ENCODE measurements at regions not wholly inside any gene's neighbourhood (a gene's known extent, or its start where the extent isn't known, plus 50 kb on each side); places are given as distances from the start of the nearest gene placed in this dataset.

DNA sequence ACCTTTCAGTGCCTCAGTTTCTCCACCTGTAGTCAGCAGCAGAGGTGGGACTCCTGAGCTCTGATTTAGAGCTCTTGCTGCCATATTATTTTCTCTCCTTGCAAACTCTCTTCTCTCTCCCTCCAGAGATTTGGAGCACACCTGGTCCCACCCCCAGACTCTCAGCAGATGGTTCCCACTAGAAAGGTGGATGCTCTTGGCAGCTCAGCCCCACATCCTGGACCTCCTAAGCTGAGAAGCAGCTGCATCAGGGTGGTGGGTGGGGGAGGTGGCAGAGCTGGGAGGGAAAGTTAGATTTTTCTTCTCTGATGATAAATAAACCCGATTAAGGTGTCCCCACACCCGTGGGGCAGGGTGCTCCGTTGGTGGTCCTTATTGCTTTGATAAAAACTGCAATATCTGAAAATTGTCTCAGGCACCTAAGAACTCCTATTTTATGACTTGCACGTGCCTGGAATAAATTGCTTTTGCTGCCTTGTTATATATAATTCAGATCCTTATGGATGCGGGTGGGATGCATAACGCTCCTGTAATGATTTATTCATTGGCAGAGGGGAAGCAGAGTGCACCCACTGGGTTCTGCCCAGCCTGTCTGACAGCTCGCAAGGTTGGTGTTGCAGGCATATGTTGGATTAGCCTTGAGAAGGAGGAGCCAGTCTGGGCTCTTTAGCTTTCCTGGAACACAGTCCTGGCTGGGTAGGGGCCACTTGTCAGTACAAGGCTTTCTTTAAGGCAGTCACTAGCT is 214.2 kb downstream of the SUDS3 start:
- no peak for DNase-seq (ENCODE audit: low read depth, low spot score)
- H3K4me3 ChIP-seq (ENCODE audit: low read length) = no peak overlapping the region

DNA sequence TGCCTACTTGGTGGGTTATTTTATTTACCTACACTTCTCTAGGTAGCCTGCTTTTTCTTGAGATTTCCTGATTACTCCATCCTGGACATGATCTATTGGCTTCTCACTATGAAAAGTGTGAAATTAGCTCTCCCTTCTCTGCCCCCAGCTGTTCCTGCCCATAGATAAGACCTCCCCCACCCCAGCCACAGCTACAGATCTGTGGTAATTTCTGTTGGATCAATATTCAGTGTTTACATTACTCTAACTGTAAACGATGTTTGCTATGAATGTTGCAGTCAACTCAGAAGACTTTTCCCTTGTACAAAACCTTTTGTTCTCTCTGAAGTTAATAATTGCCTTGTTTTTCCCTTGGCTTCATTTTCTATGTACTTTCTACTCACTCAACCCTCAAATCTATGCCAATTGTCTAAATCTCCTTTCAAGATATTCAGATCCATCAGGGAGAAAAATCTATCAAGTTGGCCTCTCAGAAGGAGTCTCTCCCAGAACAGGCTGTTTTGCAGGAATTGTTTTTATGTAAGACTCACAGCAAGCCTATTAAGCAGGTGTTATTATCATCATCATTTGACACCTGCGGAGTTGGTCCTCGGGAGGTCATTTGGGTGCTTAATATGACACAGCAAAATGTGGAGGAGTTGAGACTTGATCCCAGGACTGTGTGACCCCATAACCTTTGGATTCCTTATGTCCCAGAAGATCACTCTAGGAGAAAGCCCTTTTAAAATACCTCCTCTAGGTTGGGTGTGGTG is 227.4 kb downstream of the SUDS3 start:
- no peak overlapping the region for H3K4me3 ChIP-seq (ENCODE audit: low read length)
- no peak for DNase-seq (ENCODE audit: low read depth, low spot score)

DNA sequence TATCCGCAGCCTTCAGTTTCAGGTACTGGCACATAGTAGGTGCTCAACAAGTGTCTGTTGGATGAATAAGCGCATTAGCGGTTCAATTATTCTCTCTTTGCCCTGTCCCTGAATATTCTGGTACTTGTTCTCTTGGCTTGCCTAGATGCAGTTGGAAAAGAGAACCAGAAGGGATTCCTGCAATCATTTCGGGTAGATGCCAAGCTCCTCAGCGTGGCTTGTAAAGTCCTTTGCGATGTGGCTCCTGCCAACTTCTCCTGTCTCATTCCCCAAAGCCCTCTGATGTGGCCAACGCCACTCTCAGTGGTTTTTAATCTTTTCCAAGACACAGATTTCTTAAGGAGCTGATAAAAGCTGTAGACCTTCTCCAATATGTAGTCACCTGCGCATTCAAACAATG is 230.3 kb downstream of the SUDS3 start:
- no peak overlapping the region for H3K4me3 ChIP-seq (ENCODE audit: low read length)
- DNase-seq (ENCODE audit: low read depth, low spot score) = no peak

- no peak overlapping the region for H3K4me3 ChIP-seq (ENCODE audit: low read length)
- no peak for DNase-seq (ENCODE audit: low read depth, low spot score)
Measured at GRCh38 chr12:118607831-118608230, 231.5 kb downstream of the SUDS3 start.

GRCh38 chr12:118608770-118609344 is 232.5 kb downstream of the SUDS3 start:
- no peak overlapping the region for H3K4me3 ChIP-seq (ENCODE audit: low read length)
- DNase-seq (ENCODE audit: low read depth, low spot score) = no peak

- no peak for DNase-seq (ENCODE audit: low read depth, low spot score)
- no peak overlapping the region for H3K4me3 ChIP-seq (ENCODE audit: low read length)
Measured at GRCh38 chr12:118611295-118611694, 234.9 kb downstream of the SUDS3 start.

DNA sequence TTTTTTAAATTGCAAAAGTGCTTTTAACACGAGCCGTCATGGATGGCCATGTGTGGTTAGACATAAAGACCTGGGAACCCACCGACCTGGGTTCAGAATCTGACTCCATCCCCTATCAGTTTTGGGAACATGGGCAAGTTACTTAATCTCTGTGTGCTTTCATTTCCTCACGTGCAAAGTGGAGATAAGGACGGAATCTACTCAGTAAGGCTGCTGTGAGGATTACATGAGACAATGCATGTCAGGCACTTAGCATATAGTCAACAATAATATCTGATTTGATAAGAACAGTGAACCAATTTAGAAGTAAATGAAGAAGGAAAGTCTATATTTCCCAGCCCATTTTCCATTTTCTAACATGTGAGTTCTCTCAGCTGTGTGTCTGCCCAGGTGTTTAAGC is 235.4 kb downstream of the SUDS3 start:
- DNase-seq (ENCODE audit: low read depth, low spot score) = no peak
- H3K4me3 ChIP-seq (ENCODE audit: low read length) = no peak overlapping the region

DNA sequence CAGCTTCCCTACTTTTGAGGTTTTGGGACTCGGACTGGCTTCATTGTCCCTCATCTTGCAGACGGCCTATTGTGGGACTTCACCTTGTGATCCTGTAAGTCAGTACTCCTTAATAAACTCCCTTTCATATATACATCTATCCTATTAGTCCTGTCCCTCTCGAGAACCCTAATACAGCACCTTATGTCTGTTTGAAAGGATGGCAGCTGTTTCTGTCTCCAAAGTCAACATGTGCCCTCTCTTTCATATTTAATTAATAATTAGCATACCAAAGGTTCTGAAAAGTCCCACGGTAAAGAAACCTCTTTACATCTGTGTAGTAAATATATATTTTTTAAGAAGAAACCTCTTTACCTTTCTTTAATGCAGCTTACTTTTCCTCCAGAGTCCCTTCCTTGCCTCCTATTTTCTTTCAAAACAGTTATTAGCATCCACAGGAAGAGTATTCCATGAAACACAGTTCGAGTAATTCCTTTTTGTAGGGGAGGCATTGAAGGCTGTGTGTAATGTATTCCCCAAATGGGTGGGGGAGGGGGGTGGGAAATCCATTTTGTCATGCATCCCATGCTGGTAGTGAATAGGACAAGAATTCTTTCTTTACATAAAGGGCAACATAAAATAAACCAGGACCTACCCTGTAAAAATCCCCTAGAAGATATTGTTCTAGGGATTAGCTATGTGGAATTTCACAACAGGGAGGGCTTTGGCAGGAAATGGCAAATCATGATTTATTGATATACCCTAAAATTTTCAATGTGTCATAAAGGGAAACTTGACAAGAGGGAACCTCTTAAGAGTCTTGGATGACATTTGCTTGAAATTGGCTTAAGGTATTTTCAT is 241.5 kb downstream of the SUDS3 start:
- H3K4me3 ChIP-seq (ENCODE audit: low read length) = no peak overlapping the region
- DNase-seq (ENCODE audit: low read depth, low spot score) = no peak

DNA sequence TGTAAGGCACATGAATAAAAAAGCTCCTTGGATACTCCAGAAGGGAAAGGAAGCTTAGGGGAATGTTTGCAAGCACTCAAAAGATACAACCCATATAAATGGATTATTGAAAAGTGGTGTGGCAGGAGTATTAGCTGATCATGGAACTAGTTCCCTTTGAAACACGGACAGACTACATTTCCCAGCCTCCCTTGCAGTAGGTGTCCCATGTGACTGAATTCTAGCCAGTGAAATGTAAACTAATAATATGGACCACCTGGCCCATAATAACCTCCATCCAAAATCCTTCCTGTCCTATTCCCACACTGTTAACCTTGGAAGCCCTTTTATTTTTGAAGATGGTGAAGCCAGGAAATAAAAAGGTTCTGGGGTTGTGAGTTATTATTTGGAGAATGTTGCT is 242.3 kb downstream of the SUDS3 start:
- DNase-seq (ENCODE audit: low read depth, low spot score) = no peak
- H3K4me3 ChIP-seq (ENCODE audit: low read length) = no peak overlapping the region

- DNase-seq (ENCODE audit: low read depth, low spot score) = no peak
- H3K4me3 ChIP-seq (ENCODE audit: low read length) = no peak overlapping the region
Measured at GRCh38 chr12:118625050-118625675, 248.8 kb downstream of the SUDS3 start.

GRCh38 chr12:118633071-118633470 is 256.7 kb downstream of the SUDS3 start:
- H3K4me3 ChIP-seq (ENCODE audit: low read length) = no peak overlapping the region
- peak; percentile 10 for DNase-seq (ENCODE audit: low read depth, low spot score)

DNA sequence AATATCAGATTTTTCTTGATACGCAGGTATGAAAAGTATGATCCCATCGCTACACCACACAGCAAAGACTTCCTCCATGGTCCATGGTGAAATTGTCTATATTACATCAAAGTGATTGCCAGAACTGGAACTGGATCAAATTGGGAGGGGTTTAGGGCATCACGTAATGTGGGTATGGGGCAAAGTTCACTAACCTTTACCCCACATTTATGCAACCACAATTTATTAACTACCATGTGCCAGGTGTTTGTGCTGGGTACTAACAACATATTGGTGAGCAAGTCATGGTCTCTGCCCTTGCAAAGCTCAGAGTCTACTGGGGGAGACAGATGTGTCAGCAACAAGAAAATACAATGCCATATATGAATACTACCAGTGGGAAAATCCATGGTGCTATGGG is 258.9 kb downstream of the SUDS3 start:
- no peak for DNase-seq (ENCODE audit: low read depth, low spot score)
- H3K4me3 ChIP-seq (ENCODE audit: low read length) = no peak overlapping the region

DNA sequence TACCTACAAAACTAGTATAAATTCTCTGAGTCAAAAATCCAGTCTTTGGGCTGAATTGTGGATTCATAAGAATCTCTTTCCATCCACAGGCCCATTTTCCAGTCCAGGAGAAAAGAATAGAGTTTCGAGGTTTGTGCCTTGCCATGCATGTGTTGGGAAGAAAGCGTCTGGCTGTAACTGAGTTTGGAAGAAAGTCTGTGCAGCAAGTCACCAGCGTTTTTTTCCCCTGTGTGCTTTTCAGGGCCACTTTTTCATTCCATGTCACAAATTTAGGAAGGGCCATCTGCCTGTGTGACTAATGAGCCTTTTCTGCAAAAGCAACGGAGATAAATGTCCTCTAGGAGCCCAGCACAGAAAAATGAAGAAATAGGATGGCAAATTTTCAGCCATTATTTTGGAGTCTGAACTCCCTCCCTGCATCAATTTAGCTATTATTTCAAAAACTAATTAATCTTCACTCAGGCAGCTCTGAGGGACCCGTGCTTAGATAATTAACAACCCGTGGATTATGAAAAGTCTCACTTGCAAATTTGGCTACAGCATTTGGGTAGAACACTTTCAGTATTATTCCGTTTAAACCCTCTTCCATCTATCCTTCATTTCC is 261.5 kb downstream of the SUDS3 start:
- DNase-seq (ENCODE audit: low read depth, low spot score) = no peak
- H3K4me3 ChIP-seq (ENCODE audit: low read length) = no peak overlapping the region

- H3K4me3 ChIP-seq (ENCODE audit: low read length) = no peak overlapping the region
- DNase-seq (ENCODE audit: low read depth, low spot score) = no peak
Measured at GRCh38 chr12:118641249-118641648, 264.9 kb downstream of the SUDS3 start.

DNA sequence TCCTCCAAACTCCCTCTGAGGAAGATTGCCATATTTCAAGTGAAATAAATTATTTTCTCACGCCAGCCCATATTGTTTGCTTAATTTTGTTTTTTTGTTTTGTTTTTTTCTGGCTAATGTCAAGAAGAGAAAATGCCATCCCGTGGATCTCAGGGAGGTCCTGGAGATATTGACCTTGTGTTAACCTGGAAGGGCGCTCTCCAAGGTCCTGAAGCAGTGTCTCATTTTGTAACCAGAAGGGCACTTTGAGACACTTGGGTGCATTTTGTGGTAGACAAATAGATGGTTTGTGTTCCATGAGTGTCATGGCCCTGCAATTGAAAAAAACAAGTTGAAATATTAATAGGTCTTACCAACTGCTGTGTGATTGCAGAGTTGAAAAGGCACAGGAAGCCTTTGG is 268.9 kb downstream of the SUDS3 start:
- no peak overlapping the region for H3K4me3 ChIP-seq (ENCODE audit: low read length)
- DNase-seq (ENCODE audit: low read depth, low spot score) = peak; percentile 37

DNA sequence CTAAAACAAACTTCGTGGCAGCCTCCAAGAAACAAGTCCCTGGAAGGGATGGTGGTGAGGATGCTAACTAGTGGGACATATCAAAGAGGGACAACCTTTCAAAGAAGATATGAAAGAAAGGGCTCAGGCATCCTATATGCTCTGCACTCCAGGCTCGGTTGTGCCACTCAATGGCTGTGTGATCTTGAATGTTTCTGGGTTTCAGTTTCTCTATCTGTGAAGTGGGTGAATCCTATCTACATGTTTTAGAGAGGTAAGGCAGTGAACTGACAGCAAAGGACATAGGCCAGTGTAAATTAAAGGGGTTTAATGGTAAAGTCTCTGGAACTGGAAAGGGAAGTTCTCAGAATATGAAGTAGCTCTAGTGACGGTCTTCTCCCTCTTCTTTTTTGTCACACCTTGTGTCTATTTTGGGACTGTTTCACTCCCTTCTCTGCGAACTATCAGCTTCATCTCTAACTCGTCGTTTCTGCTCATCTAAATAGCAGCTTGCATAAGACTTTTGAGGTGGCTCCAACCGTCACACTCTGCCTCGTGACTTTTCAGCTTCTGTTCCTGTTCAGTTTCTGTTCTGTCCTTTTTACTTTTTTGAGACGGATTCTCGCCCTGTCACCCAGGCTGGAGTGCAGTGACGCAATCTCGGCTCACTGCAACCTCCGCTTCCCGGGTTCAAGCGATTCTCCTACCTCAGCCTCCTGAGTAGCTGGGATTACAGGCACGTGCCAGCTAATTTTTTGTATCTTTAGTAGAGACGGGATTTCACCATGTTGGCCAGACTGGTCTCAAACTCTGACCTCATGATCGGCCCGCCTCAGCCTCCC is 273.6 kb downstream of the SUDS3 start:
- H3K4me3 ChIP-seq (ENCODE audit: low read length) = no peak overlapping the region
- DNase-seq (ENCODE audit: low read depth, low spot score) = no peak

GRCh38 chr12:118650586-118650960 is 274.2 kb downstream of the SUDS3 start:
- H3K4me3 ChIP-seq (ENCODE audit: low read length) = no peak overlapping the region
- no peak for DNase-seq (ENCODE audit: low read depth, low spot score)

- no peak for DNase-seq (ENCODE audit: low read depth, low spot score)
- no peak overlapping the region for H3K4me3 ChIP-seq (ENCODE audit: low read length)
Measured at GRCh38 chr12:118651487-118651886, 275.1 kb downstream of the SUDS3 start.

All from Jurkat, Clone E6-1 (cell line).